ENCODE measurements at regions not wholly inside any gene's neighbourhood (a gene's known extent, or its start where the extent isn't known, plus 50 kb on each side); places are given as distances from the start of the nearest gene placed in this dataset.

DNA sequence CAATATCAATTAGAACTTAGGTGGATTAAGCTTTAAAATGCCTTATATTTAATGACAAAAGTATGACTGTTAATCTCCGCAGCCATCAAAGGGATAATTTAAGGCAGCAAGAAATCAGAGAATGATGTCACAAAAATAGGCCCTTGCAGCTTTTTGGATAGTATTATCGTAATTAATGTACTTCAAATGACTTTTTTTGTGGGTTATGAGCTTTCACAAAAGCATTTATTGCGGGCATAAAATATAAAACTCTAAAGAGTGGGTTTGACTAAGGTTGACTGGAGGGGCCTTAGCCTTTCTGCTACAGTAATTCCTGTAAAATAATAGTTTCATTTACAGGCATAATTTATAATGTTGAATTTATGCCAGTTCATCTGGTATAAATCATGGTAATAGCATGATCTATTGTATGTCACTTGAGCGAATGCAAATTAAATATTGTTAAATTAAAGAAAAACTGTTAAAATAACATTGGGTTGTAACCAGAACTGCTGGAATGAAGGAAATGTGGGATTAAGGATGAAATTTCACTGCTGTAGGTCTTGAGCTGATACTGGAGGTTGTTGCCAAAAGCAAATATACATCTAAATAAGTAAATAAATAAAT is 78.5 kb upstream of the ZFP64 start:
- TF ChIP-seq, protein P1, sequence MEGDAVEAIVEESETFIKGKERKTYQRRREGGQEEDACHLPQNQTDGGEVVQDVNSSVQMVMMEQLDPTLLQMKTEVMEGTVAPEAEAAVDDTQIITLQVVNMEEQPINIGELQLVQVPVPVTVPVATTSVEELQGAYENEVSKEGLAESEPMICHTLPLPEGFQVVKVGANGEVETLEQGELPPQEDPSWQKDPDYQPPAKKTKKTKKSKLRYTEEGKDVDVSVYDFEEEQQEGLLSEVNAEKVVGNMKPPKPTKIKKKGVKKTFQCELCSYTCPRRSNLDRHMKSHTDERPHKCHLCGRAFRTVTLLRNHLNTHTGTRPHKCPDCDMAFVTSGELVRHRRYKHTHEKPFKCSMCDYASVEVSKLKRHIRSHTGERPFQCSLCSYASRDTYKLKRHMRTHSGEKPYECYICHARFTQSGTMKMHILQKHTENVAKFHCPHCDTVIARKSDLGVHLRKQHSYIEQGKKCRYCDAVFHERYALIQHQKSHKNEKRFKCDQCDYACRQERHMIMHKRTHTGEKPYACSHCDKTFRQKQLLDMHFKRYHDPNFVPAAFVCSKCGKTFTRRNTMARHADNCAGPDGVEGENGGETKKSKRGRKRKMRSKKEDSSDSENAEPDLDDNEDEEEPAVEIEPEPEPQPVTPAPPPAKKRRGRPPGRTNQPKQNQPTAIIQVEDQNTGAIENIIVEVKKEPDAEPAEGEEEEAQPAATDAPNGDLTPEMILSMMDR (IDR thresholded peaks at IDR 0.05; ENCODE audit: insufficient read depth, low read depth, low read length), result no peak
- DNase-seq (ENCODE audit: low read depth), result no peak
- no peak overlapping the region for H3K4me3 ChIP-seq (ENCODE audit: low read depth, low read length)

- peak; percentile 87 for DNase-seq (ENCODE audit: low read depth)
- no peak overlapping the region for H3K4me3 ChIP-seq (ENCODE audit: low read depth, low read length)
- TF ChIP-seq, protein P1 (IDR thresholded peaks at IDR 0.05; ENCODE audit: insufficient read depth, low read depth, low read length), result no peak
Observed at GRCh38 chr20:52269321-52269720, 77.7 kb upstream of the ZFP64 start.

DNA sequence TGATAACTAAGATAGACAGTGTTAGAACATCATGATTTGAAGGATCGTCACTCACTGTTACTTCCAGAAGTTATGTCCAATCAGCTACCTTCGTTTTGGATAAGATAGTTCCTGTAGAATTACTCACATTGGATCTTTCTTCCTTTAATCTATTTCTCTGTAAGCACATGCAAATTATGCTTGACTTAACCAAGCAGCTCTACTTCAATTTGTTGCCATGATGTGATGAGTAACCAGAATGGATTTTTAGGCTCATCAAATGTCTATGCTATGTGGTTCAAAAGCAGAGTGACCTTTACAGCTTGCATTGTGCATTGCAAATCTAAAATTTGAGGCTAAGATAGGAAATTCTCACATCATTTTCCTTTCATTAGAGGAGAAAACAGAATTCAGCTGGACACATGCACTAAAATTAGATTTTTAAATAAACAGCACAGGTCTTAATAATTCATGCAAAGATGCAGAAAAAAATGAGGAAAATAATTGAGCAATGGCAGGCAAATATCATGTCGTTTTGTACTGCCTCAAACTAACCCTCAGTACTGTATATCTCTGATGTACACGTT is 76.7 kb upstream of the ZFP64 start:
- H3K4me3 ChIP-seq (ENCODE audit: low read depth, low read length), result no peak overlapping the region
- TF ChIP-seq, protein P1 (IDR thresholded peaks at IDR 0.05; ENCODE audit: insufficient read depth, low read depth, low read length), result no peak
- DNase-seq (ENCODE audit: low read depth), result peak; percentile 21

DNA sequence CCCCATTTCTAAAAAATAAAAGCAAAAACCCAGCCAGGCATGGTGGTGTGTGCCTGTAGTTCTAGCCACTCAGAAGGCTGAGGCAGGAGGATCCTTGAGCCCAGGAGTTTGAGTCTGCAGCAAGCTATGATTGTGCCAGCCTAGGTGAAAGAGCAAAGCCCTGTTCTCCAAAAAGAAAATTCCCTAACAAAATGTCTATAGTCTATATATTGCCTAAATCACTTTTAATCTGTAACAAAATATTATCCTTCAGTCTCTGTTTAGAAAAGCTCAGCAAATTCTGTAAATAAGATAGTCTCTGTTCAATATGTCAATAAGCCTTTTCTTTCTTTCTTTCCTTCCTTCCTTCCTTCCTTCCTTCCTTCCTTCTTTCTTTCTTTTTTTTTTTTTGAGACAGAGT is 75.8 kb upstream of the ZFP64 start:
- TF ChIP-seq, protein P1 (IDR thresholded peaks at IDR 0.05; ENCODE audit: insufficient read depth, low read depth, low read length), result no peak
- no peak for DNase-seq (ENCODE audit: low read depth)
- H3K4me3 ChIP-seq (ENCODE audit: low read depth, low read length), result no peak overlapping the region

DNA sequence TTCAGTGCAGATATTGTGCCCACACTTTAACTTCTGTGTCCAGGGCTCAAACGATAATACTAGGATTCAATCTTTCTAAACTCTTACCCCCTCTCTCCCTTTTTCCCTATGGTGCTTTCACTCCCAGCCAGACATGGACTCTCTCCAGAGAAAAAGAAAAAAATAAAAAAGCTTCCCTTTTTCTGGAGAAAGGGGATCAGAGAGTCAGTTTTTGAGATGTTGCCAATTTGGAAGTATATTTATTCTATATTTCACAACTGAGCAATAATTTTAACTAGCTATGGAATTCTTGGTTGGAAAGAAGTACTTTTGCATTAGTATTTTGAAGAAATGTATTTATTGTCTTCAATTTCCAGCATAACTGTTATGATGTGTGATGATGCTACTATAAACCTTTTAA is 72.2 kb upstream of the ZFP64 start:
- H3K4me3 ChIP-seq (ENCODE audit: low read depth, low read length), result no peak overlapping the region
- TF ChIP-seq, protein P1 (IDR thresholded peaks at IDR 0.05; ENCODE audit: insufficient read depth, low read depth, low read length), result no peak

DNA sequence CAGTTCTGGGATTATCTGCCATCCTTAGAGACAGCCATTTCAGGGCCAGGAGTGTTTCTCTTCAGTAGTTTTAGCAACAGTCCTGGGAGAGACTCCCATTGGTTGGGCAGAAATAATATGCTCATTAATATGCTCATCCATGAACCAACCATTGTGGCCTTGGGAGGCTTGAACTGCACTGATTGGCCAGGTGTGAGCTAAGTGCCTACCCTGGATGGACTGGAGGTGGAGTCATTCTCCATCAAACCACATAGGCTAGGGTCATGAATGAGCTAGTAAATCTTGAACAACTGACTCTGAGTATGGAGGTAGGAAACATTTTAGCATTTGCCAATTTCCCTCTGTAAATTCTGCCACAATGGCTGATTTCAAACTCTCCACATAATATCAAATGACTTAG is 70.2 kb upstream of the ZFP64 start:
- TF ChIP-seq, protein P1 (IDR thresholded peaks at IDR 0.05; ENCODE audit: insufficient read depth, low read depth, low read length), result no peak
- DNase-seq (ENCODE audit: low read depth), result no peak
- H3K4me3 ChIP-seq (ENCODE audit: low read depth, low read length), result no peak overlapping the region

More for the DNA sequence above, 72.2 kb upstream of the ZFP64 start:
- DNase-seq (ENCODE audit: low read depth), result no peak

DNA sequence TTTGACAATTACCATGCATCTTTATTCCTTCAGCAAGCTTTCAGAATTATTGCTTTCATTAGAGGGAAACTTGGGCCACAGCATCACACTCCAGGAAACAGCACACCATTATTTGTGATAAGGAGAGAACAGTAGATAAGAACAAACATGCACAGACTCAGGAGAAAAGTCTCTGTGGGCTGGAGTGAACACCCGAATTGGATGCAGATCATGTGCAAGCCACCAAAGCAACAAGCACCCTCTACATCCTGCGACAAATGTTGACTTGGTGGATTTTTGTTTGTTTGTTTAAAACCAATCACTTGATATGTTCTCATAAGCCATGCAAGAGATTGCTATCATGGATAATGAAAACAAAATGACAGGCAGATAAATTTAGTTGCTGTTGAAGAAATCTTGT is 67.7 kb upstream of the ZFP64 start:
- TF ChIP-seq, protein P1 (IDR thresholded peaks at IDR 0.05; ENCODE audit: insufficient read depth, low read depth, low read length), result no peak
- no peak overlapping the region for H3K4me3 ChIP-seq (ENCODE audit: low read depth, low read length)
- DNase-seq (ENCODE audit: low read depth), result peak; percentile 13
